Esophagus muscularis mucosa (tissue), 4 donors: ENCODE measurements at regions not wholly inside any gene's neighbourhood (a gene's known extent, or its start where the extent isn't known, plus 50 kb on each side); places are given as distances from the start of the nearest gene placed in this dataset.
"Not testable (repeated sequence)": the region's sequence is repeated elsewhere in the genome, so short reads cannot be mapped to it uniquely, and the experiment has no call there.

Experiments
- EP300 ChIP-seq: sonication (generic); formaldehyde crosslinking; IDR thresholded peaks from one replicate; pipeline ENCODE4 v1.6.1; 2017; ENCODE audit warnings: antibody characterized with exemption
- POLR2A ChIP-seq: fragments of 450-650 bp; IDR thresholded peaks from one replicate; pipeline ENCODE4 v1.6.1; 2017; ENCODE audit warnings: antibody characterized with exemption, moderate library complexity, mild to moderate bottlenecking, low read depth
- TF ChIP-seq, protein P1 (sequence below), 3 experiments: fragments of 200-600 bp in 2 of 3; fragments of 450-650 bp in 1 of 3; sonication (generic) in 2 of 3; IDR thresholded peaks; one replicate each; pipeline ENCODE4 v1.5.1; 2017 to 2019; ENCODE audit warnings: antibody characterized with exemption in 3 of 3, mild to moderate bottlenecking in 2 of 3, moderate library complexity in 1 of 3

DNA sequence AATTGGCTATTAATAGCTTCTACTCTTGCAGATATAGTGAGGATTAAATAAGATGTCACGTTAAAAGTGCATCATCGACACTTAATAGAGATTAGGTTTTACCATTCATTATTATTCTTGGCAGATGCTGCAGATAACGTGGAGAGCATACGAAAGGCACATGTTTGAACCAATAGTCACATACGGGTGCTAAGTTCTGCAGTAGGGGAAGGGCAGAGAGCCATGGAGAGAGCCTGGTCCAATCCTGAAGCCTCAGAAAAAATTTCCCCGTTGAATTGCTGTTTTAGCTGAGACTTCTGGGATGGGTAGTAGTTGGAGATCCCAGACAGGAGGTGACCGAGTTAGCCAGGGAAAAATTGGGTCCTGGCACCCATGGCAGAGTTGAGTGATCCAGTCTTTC, 72.4 kb upstream of the KRTAP5-11 start:
- TF ChIP-seq, protein P1, sequence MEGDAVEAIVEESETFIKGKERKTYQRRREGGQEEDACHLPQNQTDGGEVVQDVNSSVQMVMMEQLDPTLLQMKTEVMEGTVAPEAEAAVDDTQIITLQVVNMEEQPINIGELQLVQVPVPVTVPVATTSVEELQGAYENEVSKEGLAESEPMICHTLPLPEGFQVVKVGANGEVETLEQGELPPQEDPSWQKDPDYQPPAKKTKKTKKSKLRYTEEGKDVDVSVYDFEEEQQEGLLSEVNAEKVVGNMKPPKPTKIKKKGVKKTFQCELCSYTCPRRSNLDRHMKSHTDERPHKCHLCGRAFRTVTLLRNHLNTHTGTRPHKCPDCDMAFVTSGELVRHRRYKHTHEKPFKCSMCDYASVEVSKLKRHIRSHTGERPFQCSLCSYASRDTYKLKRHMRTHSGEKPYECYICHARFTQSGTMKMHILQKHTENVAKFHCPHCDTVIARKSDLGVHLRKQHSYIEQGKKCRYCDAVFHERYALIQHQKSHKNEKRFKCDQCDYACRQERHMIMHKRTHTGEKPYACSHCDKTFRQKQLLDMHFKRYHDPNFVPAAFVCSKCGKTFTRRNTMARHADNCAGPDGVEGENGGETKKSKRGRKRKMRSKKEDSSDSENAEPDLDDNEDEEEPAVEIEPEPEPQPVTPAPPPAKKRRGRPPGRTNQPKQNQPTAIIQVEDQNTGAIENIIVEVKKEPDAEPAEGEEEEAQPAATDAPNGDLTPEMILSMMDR (IDR thresholded peaks at IDR 0.05): not testable (repeated sequence)
- not testable (repeated sequence) for TF ChIP-seq POLR2A, EP300
